GM19452 (cell line): ENCODE measurements at regions not wholly inside any gene's neighbourhood (a gene's known extent, or its start where the extent isn't known, plus 50 kb on each side); places are given as distances from the start of the nearest gene placed in this dataset.

Experiments used
- ATAC-seq: cut with Tn5 transposase; IDR thresholded peaks from one replicate; pipeline ENCODE4 v1.9.1; 2021; ENCODE audit not compliant: unreplicated experiment

DNA sequence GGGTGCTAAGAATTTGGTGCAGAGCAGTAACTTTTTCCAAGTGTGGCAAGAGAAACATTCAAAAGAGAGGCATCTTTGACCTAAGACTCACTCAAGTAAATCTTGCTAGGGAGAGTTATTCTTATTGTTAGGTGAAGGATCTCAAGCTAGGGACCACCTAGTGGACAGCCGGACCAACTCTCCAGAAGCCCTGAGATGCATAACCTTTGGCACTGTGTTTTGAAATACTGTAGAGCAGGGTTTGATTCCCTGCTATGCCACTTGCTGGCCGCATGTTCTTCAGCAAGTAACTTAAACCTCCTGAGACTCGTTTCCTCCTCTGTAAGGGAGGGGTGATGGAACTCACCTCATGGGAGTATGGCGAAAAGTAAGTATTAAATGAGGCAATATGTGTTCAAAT, 336.1 kb upstream of the ADAMTSL1 start:
- ATAC-seq: no peak

GRCh38 chr9:18138656-18139055, 335.3 kb upstream of the ADAMTSL1 start:
- no peak for ATAC-seq

DNA sequence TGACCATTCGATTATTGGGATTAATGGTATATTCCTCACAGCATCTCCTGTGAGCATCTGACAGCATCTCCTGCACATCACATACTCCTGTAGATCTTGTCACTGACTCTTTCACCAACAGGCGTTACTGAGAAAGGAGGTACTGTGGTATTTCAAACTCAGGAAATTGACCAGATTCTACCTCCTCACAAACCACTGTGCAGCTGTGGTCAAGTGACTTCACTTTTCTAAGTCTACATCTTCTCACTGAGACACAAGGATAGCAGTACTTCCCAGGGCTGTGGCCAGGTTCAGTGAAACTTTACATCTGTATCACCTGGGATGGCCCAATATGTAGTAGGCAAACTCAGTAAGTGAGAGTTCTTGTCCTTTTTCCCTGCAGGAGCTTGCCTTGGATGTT, 332.3 kb upstream of the ADAMTSL1 start:
- no peak for ATAC-seq

DNA sequence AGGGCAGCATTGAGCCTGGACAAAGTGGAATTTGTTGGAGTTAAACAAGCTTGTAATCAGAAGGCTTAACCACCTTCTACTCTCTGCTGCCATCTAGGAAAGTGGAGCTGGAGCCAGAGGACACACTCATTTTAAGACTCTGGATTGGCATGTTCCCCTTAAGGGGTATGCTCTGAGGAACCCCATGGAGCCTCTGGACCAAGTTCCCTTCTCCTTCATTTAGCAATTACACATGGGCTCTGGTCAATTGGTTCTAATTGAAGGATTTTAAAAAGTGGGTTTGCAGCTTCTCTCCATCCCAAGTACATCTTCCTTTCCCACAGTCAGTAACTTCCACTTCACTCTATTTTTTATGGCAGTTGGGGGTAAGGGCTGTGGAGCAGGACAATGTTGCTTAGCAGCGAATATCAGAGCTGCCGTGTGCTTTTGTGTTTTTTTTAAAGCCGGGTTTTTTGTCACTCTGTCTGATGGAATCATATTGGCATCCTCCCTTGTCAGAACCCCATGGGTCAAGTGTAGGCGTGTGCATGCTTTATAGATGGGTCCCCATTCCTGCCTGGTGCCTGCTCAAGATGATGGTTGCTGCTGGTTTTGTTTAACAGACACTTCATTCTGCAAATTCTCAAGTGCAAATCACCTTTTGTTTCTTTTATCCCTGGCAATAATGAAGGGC, 330.7 kb upstream of the ADAMTSL1 start:
- ATAC-seq: no peak

GRCh38 chr9:18146329-18146728, 327.6 kb upstream of the ADAMTSL1 start:
- ATAC-seq: no peak

DNA sequence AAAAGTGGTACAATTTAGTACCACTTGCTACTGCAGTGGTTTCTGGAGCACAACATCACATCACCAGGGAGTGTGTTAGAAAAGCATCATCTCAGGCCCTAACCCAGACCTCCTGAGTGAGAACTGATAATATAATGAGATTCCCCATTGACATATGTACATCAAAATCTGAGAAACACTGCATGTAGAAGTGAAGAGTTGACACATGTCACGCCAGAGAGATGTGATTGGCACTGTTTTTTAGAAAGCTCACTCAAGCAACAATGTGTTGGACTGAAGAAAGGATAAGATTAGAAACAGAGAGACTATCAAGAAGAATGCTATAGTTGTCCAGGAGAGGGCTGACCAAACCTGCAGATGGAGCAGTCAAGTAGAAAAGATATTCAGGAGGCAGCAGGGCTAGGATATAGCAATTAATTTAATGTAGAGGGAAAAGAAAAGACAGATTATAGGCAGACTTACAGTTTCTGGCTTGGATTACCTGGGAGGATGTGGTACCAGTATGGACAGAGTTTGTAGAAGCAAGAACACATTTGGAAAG, 324.4 kb upstream of the ADAMTSL1 start:
- ATAC-seq: no peak

GRCh38 chr9:18154661-18155060, 319.3 kb upstream of the ADAMTSL1 start:
- no peak for ATAC-seq

DNA sequence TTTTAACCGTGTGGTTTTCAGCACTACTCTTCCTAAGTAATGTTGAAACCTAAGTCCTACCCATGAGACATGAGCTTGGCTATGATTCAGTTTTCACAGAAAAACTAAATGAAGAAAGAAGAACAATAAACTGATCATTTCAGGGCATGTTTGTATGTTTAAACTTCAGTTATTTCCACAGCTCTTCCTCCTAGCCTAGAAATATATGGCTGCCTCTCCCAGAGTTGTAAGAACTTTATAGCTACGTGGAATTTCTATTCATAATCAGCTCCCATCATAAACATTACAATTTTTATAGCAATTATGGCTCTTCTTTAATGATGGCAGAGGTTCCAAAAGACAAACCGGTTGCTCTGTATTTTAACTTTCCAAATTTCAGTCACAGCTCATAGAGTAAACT, 314.7 kb upstream of the ADAMTSL1 start:
- ATAC-seq: no peak

DNA sequence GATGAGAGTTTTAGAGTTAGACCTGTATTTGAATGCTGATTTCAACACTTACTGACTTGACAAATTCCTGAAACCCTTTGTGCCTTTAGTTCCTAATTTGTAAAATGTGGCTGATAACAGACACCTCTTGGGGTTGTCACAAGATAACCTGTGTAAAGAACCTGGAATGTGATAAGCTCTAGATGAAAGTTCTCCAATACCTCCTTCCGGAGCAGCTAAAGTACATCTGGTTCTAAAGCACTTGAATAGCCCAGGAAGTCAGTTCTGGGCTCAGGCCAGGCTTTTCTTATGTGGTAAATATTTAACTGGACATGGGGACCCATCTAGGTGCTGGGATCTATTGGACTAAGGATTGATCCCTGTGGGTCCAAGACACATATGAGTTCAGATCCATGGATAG, 310.8 kb upstream of the ADAMTSL1 start:
- no peak for ATAC-seq

- no peak for ATAC-seq
Measured at GRCh38 chr9:18167733-18168132, 306.2 kb upstream of the ADAMTSL1 start.

GRCh38 chr9:18173923-18174322, 300.0 kb upstream of the ADAMTSL1 start:
- ATAC-seq: no peak

GRCh38 chr9:18182636-18183035, 291.3 kb upstream of the ADAMTSL1 start:
- no peak for ATAC-seq

- ATAC-seq: no peak
Measured at GRCh38 chr9:18183974-18184373, 290.0 kb upstream of the ADAMTSL1 start.

DNA sequence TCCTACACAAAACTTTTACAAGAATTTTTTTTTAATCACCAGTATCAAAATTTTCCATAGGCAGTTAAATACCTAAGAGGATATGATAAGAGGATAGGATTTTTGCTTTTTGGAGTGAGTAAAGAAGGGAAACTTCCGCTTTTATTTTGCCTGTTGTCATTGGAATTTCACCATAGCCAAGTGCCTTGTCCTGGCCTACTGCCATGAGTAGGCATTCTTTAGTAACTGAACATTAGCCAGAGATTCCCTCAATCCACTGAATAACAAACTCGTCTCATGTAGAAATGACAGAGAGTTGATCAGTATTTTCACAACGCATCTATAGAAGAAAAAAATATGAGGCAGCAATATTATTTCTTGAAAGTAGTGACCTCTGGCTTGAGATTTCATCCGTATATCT, 289.6 kb upstream of the ADAMTSL1 start:
- no peak for ATAC-seq

GRCh38 chr9:18185196-18185595, 288.8 kb upstream of the ADAMTSL1 start:
- ATAC-seq: no peak

GRCh38 chr9:18188971-18189370, 285.0 kb upstream of the ADAMTSL1 start:
- no peak for ATAC-seq

DNA sequence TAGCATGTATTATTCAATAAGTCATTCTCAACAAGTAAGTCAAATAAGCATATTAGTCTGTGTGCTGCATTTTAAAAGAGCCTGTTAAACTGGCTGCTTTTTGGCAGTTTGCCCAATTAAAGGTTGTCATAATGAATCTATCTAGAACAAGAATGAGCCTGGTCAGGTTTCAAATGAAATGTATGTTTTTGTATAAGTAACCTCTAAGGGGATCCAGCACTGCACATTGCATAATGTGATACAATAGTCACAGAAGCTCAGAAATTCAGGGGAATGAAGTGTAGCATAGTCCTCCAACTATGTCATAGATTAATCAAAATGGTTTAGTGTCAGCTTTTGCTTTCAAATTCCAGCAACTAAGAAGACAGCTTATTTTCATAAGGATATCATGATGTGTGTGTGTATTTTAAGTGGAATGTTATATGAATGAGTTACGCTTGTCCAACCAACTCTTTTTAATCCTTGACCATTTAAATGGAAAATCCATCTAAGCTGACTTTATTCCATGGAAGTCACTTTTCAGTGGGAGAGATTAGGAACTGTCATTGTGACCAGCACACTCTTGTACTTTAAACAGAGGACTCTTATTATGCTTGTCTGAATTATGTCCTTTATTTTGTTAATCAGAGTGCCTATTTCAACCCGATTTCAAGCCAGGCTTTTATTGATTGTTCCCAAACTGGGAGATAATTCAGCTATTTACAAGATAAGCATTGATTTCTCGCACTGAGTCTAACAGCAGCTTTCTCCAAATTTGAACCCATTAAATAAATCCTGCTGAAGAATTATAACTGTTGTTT, 283.9 kb upstream of the ADAMTSL1 start:
- ATAC-seq: no peak

- no peak for ATAC-seq
Measured at GRCh38 chr9:18190671-18191374, 283.1 kb upstream of the ADAMTSL1 start.

DNA sequence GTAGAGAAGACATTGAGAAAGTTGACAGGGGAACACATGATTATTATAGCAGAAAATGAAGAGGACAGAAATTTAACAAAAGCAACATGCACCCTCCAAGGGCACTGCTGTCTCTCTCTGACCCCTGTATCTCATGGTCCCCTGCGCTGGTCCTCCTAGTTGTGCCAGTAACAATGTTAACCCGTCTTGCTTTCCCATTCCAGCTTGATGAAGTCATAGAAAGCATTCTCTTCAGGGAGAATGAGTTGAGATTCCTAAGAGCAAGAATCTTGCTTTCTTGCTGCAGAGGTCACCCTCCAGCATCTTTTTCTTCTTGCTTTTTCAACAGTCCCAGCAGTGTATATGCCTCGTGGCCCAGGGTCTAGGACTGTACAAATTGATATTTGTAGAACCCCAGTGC, 279.6 kb upstream of the ADAMTSL1 start:
- ATAC-seq: no peak

GRCh38 chr9:18195223-18195622, 278.7 kb upstream of the ADAMTSL1 start:
- no peak for ATAC-seq

- ATAC-seq: no peak
Measured at GRCh38 chr9:18202924-18203323, 271.0 kb upstream of the ADAMTSL1 start.

GRCh38 chr9:18207735-18208134, 266.2 kb upstream of the ADAMTSL1 start:
- ATAC-seq: no peak
